Endothelial cell of umbilical vein (primary cell): ENCODE measurements at regions not wholly inside any gene's neighbourhood (a gene's known extent, or its start where the extent isn't known, plus 50 kb on each side); places are given as distances from the start of the nearest gene placed in this dataset.

Experiments
- BruUV-seq: library from RNA; stranded (reverse); fragments of 400-500 nt; replicated peaks from 2 replicates; lab custom pipeline; 2021; lab: Mats Ljungman, UMichigan
- CTCF ChIA-PET: fragments of 300-600, 350-600 bp; sonication (Branson Sonifier 250); formaldehyde crosslinking; loops from one replicate; lab custom pipeline; 2021; ENCODE audit warnings: antibody characterized with exemption, inconsistent platforms; lab: Charles Lee
- POLR2A ChIA-PET: fragments of 300-600, 350-600 bp; sonication (Branson Sonifier 250); formaldehyde crosslinking; loops from one replicate; lab custom pipeline; 2021; ENCODE audit warnings: antibody characterized with exemption, inconsistent platforms; lab: Charles Lee
- DNase-seq: peaks from one replicate; pipeline ENCODE4 v3.0.0-alpha.2; 2011; ENCODE audit warnings: low read depth, low spot score
- FAIRE-seq: peaks from 2 replicates; lab custom pipeline; 2011; peaks lifted over from hg19 to GRCh38; lab: Jason Lieb, UNC
- H2AFZ ChIP-seq: 2 replicates; pipeline ENCODE4 v1.6.0; 2012; ENCODE audit warnings: low read depth, low read length, control low read depth, inconsistent platforms
- H3K27ac ChIP-seq: 2 replicates; pipeline ENCODE4 v1.5.1; 2011; ENCODE audit warnings: low read depth, mild to moderate bottlenecking, control low read depth, low read length, moderate library complexity; ENCODE audit not compliant: insufficient read depth
- H3K27me3 ChIP-seq, 2 experiments: 2 replicates each; pipeline versions ENCODE4 v1.6.0 to v1.6.1; 2011; ENCODE audit warnings: low read length in 2 of 2, mixed read lengths in 1 of 2; ENCODE audit not compliant: control insufficient read depth in 2 of 2, insufficient read depth in 2 of 2
- H3K36me3 ChIP-seq, 2 experiments: 2 replicates in 1 of 2; 3 replicates in 1 of 2; pipeline ENCODE4 v1.5.1; 2011; ENCODE audit warnings: low read length in 2 of 2, mild to moderate bottlenecking in 1 of 2, moderate library complexity in 1 of 2; ENCODE audit not compliant: control insufficient read depth in 2 of 2, insufficient read depth in 2 of 2; ENCODE audit errors: extremely low read depth in 1 of 2
- H3K4me1 ChIP-seq: 3 replicates; pipeline ENCODE4 v1.5.1; 2011; ENCODE audit warnings: mild to moderate bottlenecking, low read length; ENCODE audit not compliant: control insufficient read depth, insufficient read depth; ENCODE audit errors: extremely low read depth
- H3K4me2 ChIP-seq: 2 replicates; pipeline ENCODE4 v1.6.1; 2011; ENCODE audit warnings: low read length, control low read depth, mixed read lengths; ENCODE audit not compliant: insufficient read depth
- H3K4me3 ChIP-seq, 3 experiments: fragments of 200-600 bp in 1 of 3; sonication (generic), shearing (Covaris generic) in 1 of 3; replicated peaks in 1 of 3; 2 replicates each; pipeline ENCODE4 v1.5.1; 2011 to 2016; ENCODE audit warnings: control low read depth in 3 of 3, low read length in 3 of 3, mild to moderate bottlenecking in 2 of 3, inconsistent platforms in 1 of 3, low read depth in 1 of 3, moderate library complexity in 1 of 3; ENCODE audit not compliant: insufficient read depth in 1 of 3
- H3K79me2 ChIP-seq: 2 replicates; pipeline ENCODE4 v1.6.0; 2012; ENCODE audit warnings: low read length, inconsistent platforms; ENCODE audit not compliant: control insufficient read depth, insufficient read depth
- H3K9ac ChIP-seq: replicated peaks from 2 replicates; pipeline ENCODE3; 2011; ENCODE audit warnings: low read length, control low read depth; ENCODE audit not compliant: insufficient read depth; ENCODE audit errors: extremely low read depth
- H3K9me1 ChIP-seq: replicated peaks from 3 replicates; pipeline ENCODE4 v1.6.0; 2011; ENCODE audit warnings: mild to moderate bottlenecking, low read length; ENCODE audit not compliant: control insufficient read depth, insufficient read depth; ENCODE audit errors: extremely low read depth
- H3K9me3 ChIP-seq: replicated peaks from 2 replicates; pipeline ENCODE4 v1.5.1; 2012; ENCODE audit warnings: low read length, inconsistent platforms; ENCODE audit not compliant: control insufficient read depth, insufficient read depth
- H4K20me1 ChIP-seq: replicated peaks from 2 replicates; pipeline ENCODE3; 2011; ENCODE audit warnings: mild to moderate bottlenecking, low read length; ENCODE audit not compliant: control insufficient read depth, insufficient read depth; ENCODE audit errors: extremely low read depth
- CTCF ChIP-seq, 2 donors: IDR thresholded peaks; 1 replicate in 1 of 2; 2 replicates in 1 of 2; pipeline ENCODE4 v1.5.1; 2011; ENCODE audit warnings: low read length in 2 of 2, mild to moderate bottlenecking in 2 of 2, moderate library complexity in 2 of 2, control low read depth in 1 of 2, inconsistent platforms in 1 of 2, low read depth in 1 of 2; ENCODE audit not compliant: insufficient read depth in 1 of 2; ENCODE audit errors: extremely low read depth in 1 of 2
- EZH2 ChIP-seq: IDR thresholded peaks from 2 replicates; pipeline ENCODE4 v1.6.1; 2012; ENCODE audit warnings: borderline replicate concordance, low read depth, mild to moderate bottlenecking, moderate library complexity, low read length, inconsistent platforms; ENCODE audit not compliant: severe bottlenecking
- FOS ChIP-seq: IDR thresholded peaks from 2 replicates; pipeline ENCODE4 v1.6.1; 2011; ENCODE audit warnings: mild to moderate bottlenecking, low read length, moderate library complexity, borderline replicate concordance; ENCODE audit not compliant: insufficient read depth
- JUN ChIP-seq: IDR thresholded peaks from 2 replicates; pipeline ENCODE4 v1.6.1; 2011; ENCODE audit warnings: borderline replicate concordance, low read depth; ENCODE audit not compliant: insufficient read length, insufficient read depth
- MAX ChIP-seq: IDR thresholded peaks from 2 replicates; pipeline ENCODE4 v1.6.1; 2011; ENCODE audit not compliant: insufficient read depth, insufficient read length
- MYC ChIP-seq: IDR thresholded peaks from one replicate; pipeline ENCODE4 v1.6.1; 2011; ENCODE audit warnings: mild to moderate bottlenecking, low read depth, low read length
- POLR2A ChIP-seq: IDR thresholded peaks from 2 replicates; pipeline ENCODE4 v1.6.1; 2012; ENCODE audit warnings: low read depth, mild to moderate bottlenecking, control low read depth, low read length
- dilution Hi-C: fragments of 300-500 bp; cut with MboI; formaldehyde crosslinking; loops from one replicate; pipeline ENCODE4 v1.15.0; 2019; ENCODE audit warnings: low sequenced_read_pairs; ENCODE audit not compliant: extremely low pct_ligation_motif_present
- intact Hi-C: fragments of 100-400 bp; cut with micrococcal nuclease; formaldehyde crosslinking; loops from one replicate; pipeline ENCODE4 v1.10.0; 2022

- H3K27ac ChIP-seq: no peak overlapping the region
- FAIRE-seq (no peak), DNase-seq (no peak)
- H3K79me2 ChIP-seq: no peaks in the 10 kb centered on the region
- H3K27me3 ChIP-seq: no peaks in the 10 kb centered on the region
- ChIA-PET CTCF (no interaction called here), POLR2A (no interaction called here)
- no peak overlapping the region for H3K4me2 ChIP-seq
- intact Hi-C loops (no loop called here), dilution Hi-C loops (no loop called here)
- no peaks in the 10 kb centered on the region for H4K20me1 ChIP-seq
- no peaks in the 10 kb centered on the region for H3K9me1 ChIP-seq
- no peaks in the 10 kb centered on the region for H3K4me1 ChIP-seq
- no peak overlapping the region for H2AFZ ChIP-seq
- BruUV-seq: no TSS peak
- TF ChIP-seq CTCF (IDR thresholded peaks at IDR 0.05; ENCODE audit: extremely low read depth in 1 of 2, insufficient read depth in 1 of 2, low read depth in 1 of 2, low read length in 2 of 2) (no peak), JUN (no peak), POLR2A (no peak), MYC (no peak), EZH2 (no peak), MAX (no peak), FOS (no peak)
- H3K9ac ChIP-seq: no peak overlapping the region
- no peaks in the 10 kb centered on the region for H3K9me3 ChIP-seq
- H3K4me3 ChIP-seq: no peak overlapping the region
- no peaks in the 10 kb centered on the region for H3K36me3 ChIP-seq
These were observed 385.1 kb downstream of the PPP1R2C start for GRCh38 chrX:42392846-42393245.
